H9 (cell line): ENCODE measurements at regions not wholly inside any gene's neighbourhood (a gene's known extent, or its start where the extent isn't known, plus 50 kb on each side); places are given as distances from the start of the nearest gene placed in this dataset.

Experiments
- DNase-seq: peaks from one replicate; pipeline ENCODE4 v3.0.0-alpha.2; 2017
- H2AFZ ChIP-seq: one replicate; pipeline ENCODE4 v1.6.1; 2013; ENCODE audit warnings: mild to moderate bottlenecking, low read length, control low read depth, moderate library complexity
- H2AK5ac ChIP-seq: 2 replicates; pipeline ENCODE4 v1.6.1; 2013; ENCODE audit warnings: low read length, control low read depth, mixed read lengths; ENCODE audit not compliant: insufficient read length
- H2BK120ac ChIP-seq: one replicate; pipeline ENCODE4 v1.6.1; 2013; ENCODE audit warnings: low read depth, mild to moderate bottlenecking, low read length, control low read depth, inconsistent platforms; ENCODE audit not compliant: poor library complexity, severe bottlenecking
- H2BK12ac ChIP-seq: 2 replicates; pipeline ENCODE4 v1.6.1; 2013; ENCODE audit warnings: low read length, control low read depth, mixed read lengths, low read depth; ENCODE audit not compliant: insufficient read length
- H2BK15ac ChIP-seq: 2 replicates; pipeline ENCODE4 v1.6.1; 2013; ENCODE audit warnings: low read depth, low read length, control low read depth
- H2BK20ac ChIP-seq: one replicate; pipeline ENCODE4 v1.6.1; 2013; ENCODE audit warnings: low read depth, mild to moderate bottlenecking, low read length, control low read depth, inconsistent platforms; ENCODE audit not compliant: poor library complexity, severe bottlenecking
- H2BK5ac ChIP-seq: 2 replicates; pipeline ENCODE4 v1.6.1; 2013; ENCODE audit warnings: low read length, control low read depth, mixed read lengths; ENCODE audit not compliant: insufficient read length
- H3K14ac ChIP-seq: 2 replicates; pipeline ENCODE4 v1.6.1; 2013; ENCODE audit warnings: low read length, control low read depth; ENCODE audit not compliant: insufficient read depth
- H3K18ac ChIP-seq: 2 replicates; pipeline ENCODE4 v1.6.1; 2013; ENCODE audit warnings: low read depth, mild to moderate bottlenecking, mixed read lengths, low read length, control low read depth; ENCODE audit not compliant: insufficient read length
- H3K23ac ChIP-seq: 2 replicates; pipeline ENCODE4 v1.6.1; 2013; ENCODE audit warnings: low read length, control low read depth, mixed read lengths, low read depth; ENCODE audit not compliant: insufficient read length
- H3K23me2 ChIP-seq: 2 replicates; pipeline ENCODE4 v1.6.1; 2013; ENCODE audit warnings: low read depth, mild to moderate bottlenecking, mixed read lengths, low read length, control low read depth; ENCODE audit not compliant: insufficient read length, poor library complexity, severe bottlenecking
- H3K27ac ChIP-seq: 2 replicates; pipeline ENCODE4 v1.5.1; 2013; ENCODE audit warnings: low read length, control low read depth, mixed read lengths, low read depth; ENCODE audit not compliant: insufficient read length
- H3K27me3 ChIP-seq: 2 replicates; pipeline ENCODE4 v1.6.1; 2013; ENCODE audit warnings: low read length, control low read depth, inconsistent platforms; ENCODE audit not compliant: insufficient read depth
- H3K4ac ChIP-seq: 2 replicates; pipeline ENCODE4 v1.6.1; 2013; ENCODE audit warnings: low read depth, mild to moderate bottlenecking, control low read depth, inconsistent platforms, low read length, moderate library complexity
- H3K4me1 ChIP-seq: 2 replicates; pipeline ENCODE4 v1.6.1; 2013; ENCODE audit warnings: low read length, control low read depth, inconsistent platforms; ENCODE audit not compliant: insufficient read depth
- H3K4me2 ChIP-seq: 2 replicates; pipeline ENCODE4 v1.6.1; 2013; ENCODE audit warnings: low read length, control low read depth, mixed read lengths; ENCODE audit not compliant: insufficient read length, insufficient read depth
- H3K56ac ChIP-seq: 2 replicates; pipeline ENCODE4 v1.6.1; 2013; ENCODE audit warnings: low read depth, mild to moderate bottlenecking, mixed read lengths, low read length, control low read depth; ENCODE audit not compliant: insufficient read length
- H3K79me1 ChIP-seq: 2 replicates; pipeline ENCODE4 v1.6.1; 2013; ENCODE audit warnings: low read depth, mild to moderate bottlenecking, moderate library complexity, low read length, control low read depth, inconsistent platforms; ENCODE audit not compliant: insufficient read depth, poor library complexity, severe bottlenecking
- H3K79me2 ChIP-seq: 2 replicates; pipeline ENCODE4 v1.6.1; 2013; ENCODE audit warnings: low read length, control low read depth, inconsistent platforms; ENCODE audit not compliant: insufficient read depth
- H3K9ac ChIP-seq: 2 replicates; pipeline ENCODE4 v1.6.1; 2013; ENCODE audit warnings: low read length, control low read depth, mixed read lengths; ENCODE audit not compliant: insufficient read length; ENCODE audit errors: extremely low read depth
- H3K9me3 ChIP-seq: one replicate; pipeline ENCODE4 v1.6.1; 2013; ENCODE audit warnings: low read depth, low read length, inconsistent platforms; ENCODE audit not compliant: control insufficient read depth
- H3T11ph ChIP-seq: one replicate; pipeline ENCODE4 v1.6.1; 2013; ENCODE audit warnings: mild to moderate bottlenecking, low read length, control low read depth, inconsistent platforms
- H4K20me1 ChIP-seq: one replicate; pipeline ENCODE4 v1.6.1; 2013; ENCODE audit not compliant: control insufficient read depth, insufficient read length, insufficient read depth
- H4K5ac ChIP-seq: 2 replicates; pipeline ENCODE4 v1.6.1; 2013; ENCODE audit warnings: low read depth, mild to moderate bottlenecking, mixed read lengths, low read length, control low read depth; ENCODE audit not compliant: insufficient read length
- H4K8ac ChIP-seq: replicated peaks from 2 replicates; pipeline ENCODE4 v1.6.1; 2013; ENCODE audit warnings: low read length, control low read depth, mixed read lengths, low read depth; ENCODE audit not compliant: insufficient read length
- H4K91ac ChIP-seq: 2 replicates; pipeline ENCODE4 v1.6.1; 2013; ENCODE audit warnings: low read depth, mild to moderate bottlenecking, moderate library complexity, mixed read lengths, low read length, control low read depth; ENCODE audit not compliant: insufficient read length
- H3K27ac Mint-ChIP-seq, 3 experiments: 2 replicates in 2 of 3; 3 replicates in 1 of 3; pipeline ENCODE4 v1.8.0; 2020 to 2021; ENCODE audit warnings: mixed read lengths in 3 of 3, mild to moderate bottlenecking in 1 of 3, moderate library complexity in 1 of 3
- H3K27me3 Mint-ChIP-seq: 2 replicates; pipeline ENCODE4 v1.8.0; 2021; ENCODE audit warnings: low read depth, mild to moderate bottlenecking, moderate library complexity, mixed read lengths
- H3K36me3 Mint-ChIP-seq, 3 experiments: 2 replicates in 2 of 3; 3 replicates in 1 of 3; pipeline ENCODE4 v1.8.0; 2020 to 2021; ENCODE audit warnings: low read depth in 3 of 3, mixed read lengths in 3 of 3; ENCODE audit not compliant: insufficient read depth in 1 of 3
- H3K4me1 Mint-ChIP-seq, 2 experiments: 2 replicates each; pipeline ENCODE4 v1.8.0; 2020; ENCODE audit warnings: mixed read lengths in 2 of 2
- H3K4me3 Mint-ChIP-seq, 2 experiments: 2 replicates in 1 of 2; 3 replicates in 1 of 2; pipeline ENCODE4 v1.8.0; 2020 to 2021; ENCODE audit warnings: mild to moderate bottlenecking in 2 of 2, mixed read lengths in 2 of 2, moderate library complexity in 1 of 2
- H3K9me3 Mint-ChIP-seq, 2 experiments: 2 replicates in 1 of 2; 3 replicates in 1 of 2; pipeline ENCODE4 v1.8.0; 2020; ENCODE audit warnings: mild to moderate bottlenecking in 2 of 2, mixed read lengths in 2 of 2, moderate library complexity in 1 of 2
- TF ChIP-seq, protein P1 (sequence below): fragments of 200-600 bp; sonication (generic); conservative IDR thresholded peaks from 3 replicates; pipeline ENCODE4 v1.8.0; 2021; ENCODE audit warnings: antibody characterized with exemption, mild to moderate bottlenecking

DNA sequence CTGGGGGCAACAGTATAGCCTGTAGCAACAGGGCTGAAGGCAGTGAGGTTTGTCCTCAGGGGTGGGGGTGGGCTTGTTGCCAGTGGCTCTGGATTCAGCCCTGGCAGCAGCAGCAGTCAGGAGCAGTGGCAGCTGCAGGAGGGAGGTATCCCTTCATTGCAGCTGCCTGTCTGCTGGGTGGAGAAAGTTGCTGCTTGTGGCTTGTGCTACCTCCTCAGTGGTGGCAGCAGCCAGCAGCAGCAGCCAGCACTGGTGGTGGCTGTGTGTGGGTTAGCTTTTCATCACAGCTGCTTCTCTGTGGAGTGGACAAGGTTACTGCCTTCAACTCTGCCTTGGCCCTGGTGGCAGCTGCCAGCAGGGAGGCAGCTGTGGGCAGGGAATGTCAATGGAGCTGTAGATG lies 94.9 kb downstream of the ARL6IP6 start:
- H3K56ac ChIP-seq = no peak overlapping the region
- no peak overlapping the region for H3K4me2 ChIP-seq

More for the DNA sequence above, 94.9 kb downstream of the ARL6IP6 start:
- Histone ChIP-seq H2AFZ (no peak overlapping the region), H3K4me1 (no peaks in the 10 kb centered on the region), H2AK5ac (no peak overlapping the region), H2BK12ac (no peak overlapping the region), H3K23me2 (no peaks in the 10 kb centered on the region), H4K5ac (no peak overlapping the region), H2BK15ac (no peak overlapping the region), H3K4ac (no peak overlapping the region), H2BK5ac (no peak overlapping the region), H3K27ac (no peak overlapping the region), H3K27me3 (no peaks in the 10 kb centered on the region), H4K20me1 (no peaks in the 10 kb centered on the region), H4K91ac (no peak overlapping the region), H3K18ac (no peak overlapping the region), H3K79me2 (no peaks in the 10 kb centered on the region), H3K14ac (no peak overlapping the region; the same call in 1 of the 2 replicates), H2BK120ac (no peak overlapping the region), H2BK20ac (no peak overlapping the region), H3K9me3 (no peaks in the 10 kb centered on the region), H3K9ac (no peak overlapping the region), H3K23ac (no peak overlapping the region), H3T11ph (no peak overlapping the region), H4K8ac (no peak overlapping the region), H3K79me1 (no peaks in the 10 kb centered on the region)
- Mint-ChIP-seq H3K4me3 (no peak overlapping the region), H3K27ac (no peak overlapping the region), H3K4me1 (no peaks in the 10 kb centered on the region), H3K9me3 (peaks cover 9 to 17% of the 10 kb centered on the region in 2 experiments), H3K27me3 (no peaks in the 10 kb centered on the region), H3K36me3 (peaks cover 0 to 5% (median 0%) of the 10 kb centered on the region in 3 experiments; a peak in 1 of 7 replicates)
- DNase-seq = no peak
- TF ChIP-seq, protein P1, sequence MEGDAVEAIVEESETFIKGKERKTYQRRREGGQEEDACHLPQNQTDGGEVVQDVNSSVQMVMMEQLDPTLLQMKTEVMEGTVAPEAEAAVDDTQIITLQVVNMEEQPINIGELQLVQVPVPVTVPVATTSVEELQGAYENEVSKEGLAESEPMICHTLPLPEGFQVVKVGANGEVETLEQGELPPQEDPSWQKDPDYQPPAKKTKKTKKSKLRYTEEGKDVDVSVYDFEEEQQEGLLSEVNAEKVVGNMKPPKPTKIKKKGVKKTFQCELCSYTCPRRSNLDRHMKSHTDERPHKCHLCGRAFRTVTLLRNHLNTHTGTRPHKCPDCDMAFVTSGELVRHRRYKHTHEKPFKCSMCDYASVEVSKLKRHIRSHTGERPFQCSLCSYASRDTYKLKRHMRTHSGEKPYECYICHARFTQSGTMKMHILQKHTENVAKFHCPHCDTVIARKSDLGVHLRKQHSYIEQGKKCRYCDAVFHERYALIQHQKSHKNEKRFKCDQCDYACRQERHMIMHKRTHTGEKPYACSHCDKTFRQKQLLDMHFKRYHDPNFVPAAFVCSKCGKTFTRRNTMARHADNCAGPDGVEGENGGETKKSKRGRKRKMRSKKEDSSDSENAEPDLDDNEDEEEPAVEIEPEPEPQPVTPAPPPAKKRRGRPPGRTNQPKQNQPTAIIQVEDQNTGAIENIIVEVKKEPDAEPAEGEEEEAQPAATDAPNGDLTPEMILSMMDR = no peak
